HG03439 (cell line): ENCODE measurements at regions not wholly inside any gene's neighbourhood (a gene's known extent, or its start where the extent isn't known, plus 50 kb on each side); places are given as distances from the start of the nearest gene placed in this dataset.
"Not testable (repeated sequence)": the region's sequence is repeated elsewhere in the genome, so short reads cannot be mapped to it uniquely, and the experiment has no call there.

Experiments
- ATAC-seq: cut with Tn5 transposase; IDR thresholded peaks from one replicate; pipeline ENCODE4 v1.9.1; 2021; ENCODE audit warnings: mild to moderate bottlenecking, moderate library complexity; ENCODE audit not compliant: unreplicated experiment

GRCh38 chr2:91568391-91569338 lies 2877.2 kb downstream of the RPIA start:
- ATAC-seq, result not testable (repeated sequence)

- not testable (repeated sequence) for ATAC-seq
These were observed 2879.9 kb downstream of the RPIA start for GRCh38 chr2:91571239-91571923.

GRCh38 chr2:91573018-91573417 lies 2881.5 kb downstream of the RPIA start:
- ATAC-seq, result not testable (repeated sequence)

- ATAC-seq, result not testable (repeated sequence)
These were observed 2882.3 kb downstream of the RPIA start for GRCh38 chr2:91573755-91574154.

GRCh38 chr2:91574255-91574654 lies 2882.8 kb downstream of the RPIA start:
- ATAC-seq, result not testable (repeated sequence)

GRCh38 chr2:91575701-91576100 lies 2884.2 kb downstream of the RPIA start:
- ATAC-seq, result not testable (repeated sequence)

- not testable (repeated sequence) for ATAC-seq
These were observed 2885.9 kb downstream of the RPIA start for GRCh38 chr2:91577406-91577805.

GRCh38 chr2:91578678-91579077 lies 2887.2 kb downstream of the RPIA start:
- ATAC-seq, result not testable (repeated sequence)

- not testable (repeated sequence) for ATAC-seq
These were observed 2888.1 kb downstream of the RPIA start for GRCh38 chr2:91579555-91579954.

- ATAC-seq, result not testable (repeated sequence)
These were observed 2888.6 kb downstream of the RPIA start for GRCh38 chr2:91580043-91580442.

GRCh38 chr2:91587098-91587497 lies 2895.6 kb downstream of the RPIA start:
- ATAC-seq, result not testable (repeated sequence)

GRCh38 chr2:91587908-91588535 lies 2896.5 kb downstream of the RPIA start:
- not testable (repeated sequence) for ATAC-seq

- ATAC-seq, result not testable (repeated sequence)
These were observed 2897.3 kb downstream of the RPIA start for GRCh38 chr2:91588782-91589223.

GRCh38 chr2:91589454-91590328 lies 2898.2 kb downstream of the RPIA start:
- ATAC-seq, result not testable (repeated sequence)

GRCh38 chr2:91590381-91590780 lies 2898.9 kb downstream of the RPIA start:
- not testable (repeated sequence) for ATAC-seq

- ATAC-seq, result not testable (repeated sequence)
These were observed 2899.6 kb downstream of the RPIA start for GRCh38 chr2:91591066-91591465.

GRCh38 chr2:91597436-91597835 lies 2906.0 kb downstream of the RPIA start:
- ATAC-seq, result not testable (repeated sequence)

- ATAC-seq, result not testable (repeated sequence)
These were observed 2907.0 kb downstream of the RPIA start for GRCh38 chr2:91598519-91598918.

GRCh38 chr2:91599000-91599399 lies 2907.5 kb downstream of the RPIA start:
- not testable (repeated sequence) for ATAC-seq

GRCh38 chr2:91602860-91603259 lies 2911.4 kb downstream of the RPIA start:
- ATAC-seq, result not testable (repeated sequence)
